GM18511 (cell line): ENCODE measurements at regions not wholly inside any gene's neighbourhood (a gene's known extent, or its start where the extent isn't known, plus 50 kb on each side); places are given as distances from the start of the nearest gene placed in this dataset.
"Not testable (repeated sequence)": the region's sequence is repeated elsewhere in the genome, so short reads cannot be mapped to it uniquely, and the experiment has no call there.

ENCODE experiments used
- ATAC-seq: cut with Tn5 transposase; IDR thresholded peaks from one replicate; pipeline ENCODE4 v1.9.1; 2021; ENCODE audit warnings: mild to moderate bottlenecking, moderate library complexity; ENCODE audit not compliant: unreplicated experiment

- ATAC-seq: not testable (repeated sequence)
Measured at GRCh38 chr16:29284159-29284558, 122.4 kb downstream of the NPIPB11 start.

DNA sequence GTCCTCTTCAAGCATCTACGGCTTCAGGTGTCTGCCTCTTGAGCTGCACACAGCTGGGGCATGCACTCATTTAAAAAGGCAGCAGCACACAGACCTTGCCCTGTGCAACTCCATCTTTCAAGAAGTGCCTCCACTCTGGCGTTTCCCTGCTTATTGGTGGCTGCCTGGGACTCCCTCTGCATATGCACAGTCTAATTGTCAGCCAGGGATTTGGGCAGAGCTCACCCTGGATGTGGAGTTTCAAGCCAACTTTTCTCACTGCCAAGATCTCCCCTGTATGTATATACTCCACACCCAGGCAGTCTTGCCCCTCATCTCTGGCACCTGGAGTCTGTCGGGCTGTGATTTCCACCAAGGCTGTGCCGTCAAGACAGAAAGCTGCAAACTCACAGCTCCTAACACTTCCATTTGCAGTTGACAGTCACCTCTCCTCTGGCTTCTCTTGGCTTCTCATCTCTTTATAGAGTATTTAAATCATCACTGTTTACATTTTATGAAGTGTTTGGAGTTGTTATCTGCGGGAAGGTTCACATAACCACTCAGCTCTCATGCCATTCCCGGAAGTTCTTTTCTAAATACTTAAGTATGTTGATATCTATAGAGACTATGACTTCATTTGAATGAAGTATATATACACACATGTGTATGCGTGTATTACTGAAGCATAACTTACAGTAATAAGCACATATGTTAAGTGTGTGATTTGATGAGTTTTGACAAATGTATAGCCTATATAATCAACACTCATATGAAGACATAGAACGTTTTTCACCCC, 128.2 kb downstream of the NPIPB11 start:
- not testable (repeated sequence) for ATAC-seq

GRCh38 chr16:29276446-29276845, 130.1 kb downstream of the NPIPB11 start:
- ATAC-seq: not testable (repeated sequence)

GRCh38 chr16:29274055-29275035, 132.2 kb downstream of the NPIPB11 start:
- not testable (repeated sequence) for ATAC-seq

- not testable (repeated sequence) for ATAC-seq
Measured at GRCh38 chr16:29273298-29274054, 133.0 kb downstream of the NPIPB11 start.

- ATAC-seq: not testable (repeated sequence)
Measured at GRCh38 chr16:29271721-29272675, 134.5 kb downstream of the NPIPB11 start.

- ATAC-seq: not testable (repeated sequence)
Measured at GRCh38 chr16:29270923-29271322, 135.6 kb downstream of the NPIPB11 start.

DNA sequence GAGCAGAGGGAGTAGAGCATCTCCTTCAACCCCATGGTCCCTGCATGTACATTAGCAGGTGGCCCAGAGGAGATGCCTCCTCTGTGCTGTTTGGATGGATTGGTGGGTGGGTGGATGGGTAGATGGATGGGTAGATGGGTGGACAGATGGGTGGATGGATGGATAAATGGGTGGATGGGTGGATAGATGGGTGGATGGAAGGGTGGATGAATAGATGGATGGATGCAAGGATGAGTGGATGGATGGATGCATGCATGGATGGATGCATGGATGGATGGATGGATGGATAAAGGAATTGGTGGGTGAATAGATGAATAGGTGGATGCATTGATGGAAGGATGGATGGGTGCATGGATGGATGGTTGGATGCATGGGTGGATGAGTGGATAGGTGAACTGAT, 136.5 kb downstream of the NPIPB11 start:
- ATAC-seq: not testable (repeated sequence)

GRCh38 chr16:29269192-29269811, 137.2 kb downstream of the NPIPB11 start:
- not testable (repeated sequence) for ATAC-seq

DNA sequence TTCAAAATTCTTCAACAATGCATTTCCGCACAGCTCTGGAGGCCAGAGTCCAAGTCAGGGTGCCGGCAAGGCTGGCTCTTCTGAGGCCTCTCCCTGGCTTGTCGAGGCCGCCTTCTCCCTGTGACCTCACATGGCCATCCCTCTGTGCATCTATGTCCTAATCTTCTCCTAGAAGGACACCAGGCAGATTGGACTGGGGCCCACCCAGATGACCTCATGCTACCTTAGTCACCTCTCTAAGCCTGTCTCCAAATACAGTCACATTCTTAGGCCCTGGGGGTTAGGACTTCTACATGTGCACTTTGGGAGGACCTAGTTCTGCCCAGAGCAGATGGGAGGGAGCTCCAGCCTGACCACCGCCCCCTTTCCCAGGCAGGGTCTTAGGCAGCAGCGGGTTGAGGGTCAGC, 137.7 kb downstream of the NPIPB11 start:
- ATAC-seq: not testable (repeated sequence)

DNA sequence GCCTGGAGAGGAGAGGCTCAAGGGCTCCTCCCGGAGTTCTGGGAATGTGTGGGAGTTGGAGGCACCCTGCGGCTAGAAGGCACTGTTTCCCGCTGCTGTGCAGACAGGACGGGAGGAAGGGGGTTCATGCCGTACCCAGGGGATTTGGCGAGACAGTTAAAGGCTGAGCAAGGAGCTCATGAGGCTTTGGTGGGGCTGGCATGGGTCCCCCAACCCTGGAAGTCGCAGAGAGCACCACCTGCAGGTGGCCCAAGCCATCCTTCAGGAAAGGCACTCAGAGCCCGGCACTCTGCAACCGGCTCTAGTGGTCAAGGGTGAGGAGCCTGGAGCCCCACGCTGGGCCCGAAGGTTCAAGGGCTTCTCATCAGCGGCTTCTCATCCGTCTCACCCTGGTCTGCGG, 138.2 kb downstream of the NPIPB11 start:
- not testable (repeated sequence) for ATAC-seq

DNA sequence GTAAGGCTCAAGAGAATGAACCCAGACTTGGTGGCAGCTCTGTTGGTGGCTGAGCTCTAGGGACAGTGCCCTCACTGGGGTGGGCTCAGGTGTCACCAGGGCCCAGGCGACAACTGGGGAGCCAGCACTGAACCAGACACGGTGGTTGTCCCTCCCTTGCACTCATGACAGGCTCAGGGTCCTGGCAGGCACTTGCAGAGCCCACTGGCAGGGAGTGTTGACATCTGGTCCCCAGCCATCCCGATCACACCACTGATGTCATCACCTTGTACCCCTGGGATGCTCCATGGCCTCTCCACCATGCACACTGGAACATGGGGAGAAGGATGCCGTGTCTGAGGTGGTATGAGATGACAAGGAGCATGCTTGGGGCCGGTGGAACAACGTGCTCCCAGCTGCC, 138.6 kb downstream of the NPIPB11 start:
- not testable (repeated sequence) for ATAC-seq

DNA sequence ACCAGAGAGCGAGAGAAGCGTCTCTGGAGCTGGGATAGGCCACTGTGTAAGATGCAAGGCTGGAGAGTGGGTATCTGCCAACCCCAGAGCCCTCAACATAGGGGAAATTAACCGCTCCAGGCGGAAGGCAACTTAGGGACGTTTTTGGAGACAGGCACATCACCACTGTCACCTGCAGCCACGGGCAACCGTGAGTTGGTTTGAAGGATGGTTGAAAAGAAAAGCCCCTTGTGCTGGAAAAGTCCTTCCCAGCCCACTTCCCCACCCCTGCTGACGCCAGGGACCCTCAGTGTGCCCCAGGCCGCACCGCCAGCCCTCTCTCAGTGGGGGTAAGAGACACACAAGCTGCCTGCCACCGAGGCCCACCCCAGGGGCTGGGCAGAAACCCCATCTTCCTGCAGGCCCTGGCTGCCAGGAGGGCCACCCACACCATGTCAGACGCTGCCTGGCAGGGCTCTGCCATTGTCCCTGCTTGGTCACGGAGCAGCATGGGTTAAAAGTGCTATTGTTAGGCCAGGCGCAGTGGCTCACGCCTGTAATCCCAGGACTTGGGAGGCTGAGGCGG, 139.4 kb downstream of the NPIPB11 start:
- not testable (repeated sequence) for ATAC-seq

DNA sequence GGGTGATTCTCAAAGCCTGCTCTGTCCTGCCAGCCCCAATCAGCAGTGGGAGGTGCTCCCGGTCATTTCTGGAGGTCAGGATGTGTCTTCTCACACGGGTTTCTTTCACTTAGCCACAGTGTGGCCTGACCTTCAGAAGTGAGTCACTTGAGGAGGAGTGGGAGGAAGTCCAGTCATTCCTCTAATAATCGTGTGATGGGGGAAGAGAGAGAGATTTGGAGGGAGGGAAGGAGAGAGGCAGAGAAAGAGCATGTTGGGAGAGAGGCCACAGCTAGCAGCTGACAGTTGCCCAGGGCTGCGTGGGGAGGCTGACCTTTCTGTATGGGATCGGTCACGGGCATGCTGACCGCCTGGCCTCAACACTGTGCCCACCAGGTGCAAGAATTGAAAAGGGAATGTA, 139.9 kb downstream of the NPIPB11 start:
- ATAC-seq: not testable (repeated sequence)

GRCh38 chr16:29265255-29265853, 141.2 kb downstream of the NPIPB11 start:
- ATAC-seq: not testable (repeated sequence)

DNA sequence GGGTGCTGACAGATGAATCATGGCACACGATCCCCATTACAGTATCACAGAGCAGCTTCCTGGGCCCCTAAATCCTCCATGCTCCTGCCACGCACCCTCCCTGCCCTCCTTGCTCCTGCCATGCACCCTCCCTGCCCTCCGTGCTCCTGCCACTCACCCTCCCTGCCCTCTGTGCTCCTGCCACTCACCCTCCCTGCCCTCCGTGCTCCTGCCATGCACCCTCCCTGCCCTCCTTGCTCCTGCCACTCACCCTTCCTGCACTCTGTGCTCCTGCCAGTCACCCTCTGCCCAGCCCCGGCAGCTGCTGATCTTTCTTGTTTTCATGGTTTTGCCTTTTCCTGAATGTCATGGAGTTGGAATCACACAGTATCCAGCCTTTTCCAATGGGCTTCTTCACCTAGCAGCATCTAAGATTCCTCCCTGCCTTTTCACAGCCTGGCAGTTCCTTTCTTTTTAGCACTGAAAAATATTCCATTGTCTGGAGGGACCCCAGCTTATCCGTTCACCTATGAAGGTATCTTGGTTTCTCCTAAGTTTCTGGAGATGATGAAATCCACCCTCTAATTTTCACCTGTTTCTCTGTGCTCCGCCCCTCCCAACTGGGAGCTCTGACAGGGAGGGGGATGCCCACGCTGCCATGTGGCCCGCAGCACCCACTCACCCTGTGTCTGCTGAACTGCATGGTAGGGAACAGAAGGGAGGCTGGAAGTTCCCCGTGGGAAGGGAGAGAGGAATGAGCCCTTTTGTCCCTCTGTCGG, 142.3 kb downstream of the NPIPB11 start:
- ATAC-seq: not testable (repeated sequence)

DNA sequence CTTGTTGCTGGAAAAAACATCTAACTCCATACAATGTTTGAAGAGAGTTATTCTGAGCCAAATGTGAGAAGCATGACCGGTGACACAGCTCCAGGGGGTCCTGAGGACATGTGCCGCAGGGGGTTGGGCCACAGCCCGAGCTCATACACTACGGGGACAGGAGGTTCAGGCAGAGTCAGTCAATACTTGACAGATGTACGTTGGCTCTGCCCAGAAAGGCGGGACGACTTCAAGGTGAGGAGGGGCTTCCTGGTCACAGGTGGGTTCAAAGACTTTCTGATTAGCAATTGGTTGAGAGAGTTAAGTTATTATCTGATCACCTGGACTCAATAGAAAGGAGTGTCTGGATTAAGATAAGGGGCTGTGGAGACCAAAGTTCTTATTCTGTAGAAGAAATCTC, 143.8 kb downstream of the NPIPB11 start:
- ATAC-seq: not testable (repeated sequence)
